Chondrocyte (in vitro differentiated cells): ENCODE measurements at regions not wholly inside any gene's neighbourhood (a gene's known extent, or its start where the extent isn't known, plus 50 kb on each side); places are given as distances from the start of the nearest gene placed in this dataset.

Experiments used
- DNase-seq: peaks from one replicate; pipeline ENCODE4 v3.0.0; 2021; ENCODE audit warnings: mixed read lengths, low spot score
- H3K27ac Mint-ChIP-seq: one replicate; pipeline ENCODE4 v1.8.0; 2021; ENCODE audit warnings: mild to moderate bottlenecking, moderate library complexity, mixed read lengths; ENCODE audit not compliant: unreplicated experiment
- H3K27me3 Mint-ChIP-seq: 2 replicates; pipeline ENCODE4 v1.8.0; 2021; ENCODE audit warnings: low read depth, mixed read lengths
- H3K36me3 Mint-ChIP-seq: 2 replicates; pipeline ENCODE4 v1.8.0; 2021; ENCODE audit warnings: low read depth, mixed read lengths
- H3K4me1 Mint-ChIP-seq: 2 replicates; pipeline ENCODE4 v1.8.0; 2021; ENCODE audit warnings: low read depth, mild to moderate bottlenecking, mixed read lengths
- H3K4me3 Mint-ChIP-seq: one replicate; pipeline ENCODE4 v1.8.0; 2021; ENCODE audit warnings: mild to moderate bottlenecking, moderate library complexity, mixed read lengths; ENCODE audit not compliant: unreplicated experiment
- H3K9me3 Mint-ChIP-seq: 2 replicates; pipeline ENCODE4 v1.8.0; 2021; ENCODE audit warnings: low read depth, mixed read lengths
- CTCF ChIP-seq: fragments of 200-600 bp; sonication (generic); IDR thresholded peaks from 2 replicates; pipeline ENCODE4 v1.5.0; 2021; ENCODE audit warnings: antibody characterized with exemption, mild to moderate bottlenecking, moderate library complexity

DNA sequence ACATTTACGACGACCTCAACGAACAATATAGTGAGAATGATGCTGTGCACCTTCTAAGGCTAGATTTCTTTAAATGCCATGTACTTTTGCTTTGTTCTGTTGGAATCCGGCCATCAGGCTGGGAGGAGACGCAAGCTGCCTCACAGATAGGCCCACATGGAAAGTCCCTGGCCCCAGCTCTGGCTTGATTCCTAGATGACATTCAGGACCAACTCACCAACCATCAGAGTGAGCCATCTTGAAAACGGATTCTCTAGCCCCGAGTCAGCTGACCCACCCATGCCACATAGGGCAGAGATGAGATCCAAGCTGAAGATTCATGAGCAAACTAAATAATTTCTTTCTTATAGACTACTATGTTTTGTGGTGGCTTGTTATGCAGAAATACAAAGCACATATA is 164.4 kb downstream of the ZNF281 start:
- no peak for TF ChIP-seq CTCF
- peaks cover 14% of the 10 kb centered on the region for H3K4me1 Mint-ChIP-seq
- peaks cover 7% of the 10 kb centered on the region for H3K27me3 Mint-ChIP-seq
- no peaks in the 10 kb centered on the region for H3K9me3 Mint-ChIP-seq
- no peak overlapping the region for H3K27ac Mint-ChIP-seq
- no peak overlapping the region for H3K4me3 Mint-ChIP-seq
- no peaks in the 10 kb centered on the region for H3K36me3 Mint-ChIP-seq
- no peak for DNase-seq

DNA sequence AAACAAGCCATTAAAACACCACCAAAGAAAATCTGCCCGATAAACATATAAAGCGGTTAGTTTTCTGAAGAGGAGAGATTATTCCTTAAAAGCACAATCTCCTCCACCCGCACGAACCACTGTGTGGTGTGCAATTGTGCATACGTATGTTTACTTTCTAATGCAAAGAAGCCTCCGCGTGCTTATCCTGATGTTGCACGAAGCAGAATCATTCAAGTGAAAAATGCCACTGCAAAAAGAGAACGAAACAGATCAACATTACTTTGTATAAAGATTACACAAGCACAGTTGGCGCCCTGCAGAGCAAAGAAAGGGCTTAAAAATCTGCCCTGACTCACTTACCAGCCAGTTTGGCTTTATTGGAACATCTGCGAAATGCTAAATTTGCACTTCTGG is 166.8 kb downstream of the ZNF281 start:
- no peak for DNase-seq
- Mint-ChIP-seq H3K36me3 (no peaks in the 10 kb centered on the region), H3K27me3 (peaks cover 5% of the 10 kb centered on the region), H3K27ac (no peak overlapping the region), H3K9me3 (no peaks in the 10 kb centered on the region), H3K4me1 (peaks cover 15% of the 10 kb centered on the region), H3K4me3 (no peak overlapping the region)
- no peak for TF ChIP-seq CTCF

- TF ChIP-seq CTCF = no peak
- no peak overlapping the region for H3K27ac Mint-ChIP-seq
- DNase-seq = no peak
- H3K4me1 Mint-ChIP-seq = peaks cover 15% of the 10 kb centered on the region
- no peaks in the 10 kb centered on the region for H3K36me3 Mint-ChIP-seq
- H3K4me3 Mint-ChIP-seq = no peak overlapping the region
- peaks cover 3% of the 10 kb centered on the region for H3K27me3 Mint-ChIP-seq
- no peaks in the 10 kb centered on the region for H3K9me3 Mint-ChIP-seq
These were observed 167.5 kb downstream of the ZNF281 start for GRCh38 chr1:200242110-200243041.

DNA sequence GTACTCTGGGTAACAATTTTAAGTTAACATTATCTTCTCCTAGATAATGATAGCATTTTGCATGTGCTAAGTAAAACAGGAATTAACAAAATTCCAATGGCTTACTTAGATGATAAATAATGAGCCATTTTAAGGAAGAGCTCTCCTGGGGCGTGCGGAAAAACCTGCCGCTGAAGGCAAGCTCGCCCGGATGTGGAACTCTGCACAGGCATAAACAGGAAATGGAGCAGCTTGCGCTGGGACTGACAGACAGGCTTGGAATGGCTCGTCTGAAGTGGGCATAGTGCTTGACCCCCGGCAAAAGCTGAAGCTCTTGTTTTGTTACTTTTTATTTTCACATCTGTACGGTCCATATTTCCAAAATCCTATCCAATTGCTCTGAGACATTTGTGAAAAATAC is 169.2 kb downstream of the ZNF281 start:
- DNase-seq = no peak
- H3K27ac Mint-ChIP-seq = no peak overlapping the region
- H3K27me3 Mint-ChIP-seq = no peaks in the 10 kb centered on the region
- TF ChIP-seq CTCF = no peak
- no peaks in the 10 kb centered on the region for H3K9me3 Mint-ChIP-seq
- H3K4me1 Mint-ChIP-seq = peaks cover 15% of the 10 kb centered on the region
- no peak overlapping the region for H3K4me3 Mint-ChIP-seq
- H3K36me3 Mint-ChIP-seq = no peaks in the 10 kb centered on the region

DNA sequence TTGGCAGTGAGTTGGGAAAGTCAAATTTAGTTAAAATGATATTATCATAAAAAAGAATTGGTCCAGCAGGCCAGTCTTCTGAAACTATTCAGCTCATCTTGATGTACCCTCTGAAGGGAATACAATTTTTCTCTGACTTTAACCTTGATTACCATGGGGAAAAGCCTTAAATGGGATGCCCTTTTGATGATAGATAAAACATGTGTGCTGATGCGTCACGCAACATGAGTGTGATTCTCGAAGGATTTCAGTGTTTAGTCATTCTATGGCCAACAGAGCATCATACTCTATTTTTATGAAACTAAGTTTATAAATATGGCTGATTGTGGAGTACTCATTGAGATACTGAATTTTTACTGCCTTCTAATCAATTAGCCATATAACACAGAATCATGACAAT is 171.5 kb downstream of the ZNF281 start:
- no peaks in the 10 kb centered on the region for H3K36me3 Mint-ChIP-seq
- no peak for DNase-seq
- H3K4me3 Mint-ChIP-seq = no peak overlapping the region
- no peak for TF ChIP-seq CTCF
- H3K27ac Mint-ChIP-seq = no peak overlapping the region
- H3K9me3 Mint-ChIP-seq = no peaks in the 10 kb centered on the region
- H3K27me3 Mint-ChIP-seq = no peaks in the 10 kb centered on the region
- H3K4me1 Mint-ChIP-seq = peaks cover 25% of the 10 kb centered on the region
